Caco-2 (cell line): ENCODE measurements at regions not wholly inside any gene's neighbourhood (a gene's known extent, or its start where the extent isn't known, plus 50 kb on each side); places are given as distances from the start of the nearest gene placed in this dataset.

Source experiments
- BruUV-seq: library from RNA; stranded (reverse); fragments of 400-500 nt; replicated peaks from 2 replicates; lab custom pipeline; 2021; lab: Mats Ljungman, UMichigan
- CTCF ChIA-PET: fragments of 300-600 bp; sonication (Branson Sonifier 250); formaldehyde crosslinking; loops from one replicate; lab custom pipeline; 2022; ENCODE audit warnings: antibody characterized with exemption; lab: Charles Lee
- POLR2A ChIA-PET: fragments of 300-600 bp; sonication (Branson Sonifier 250); formaldehyde crosslinking; loops from one replicate; lab custom pipeline; 2022; ENCODE audit warnings: antibody characterized with exemption; lab: Charles Lee
- DNase-seq, 2 experiments: peaks; one replicate each; pipeline versions ENCODE4 v3.0.0 to v3.0.0-alpha.2; 2020 to 2022
- H3K27me3 ChIP-seq: replicated peaks from 2 replicates; pipeline ENCODE4 v1.6.0; 2011; ENCODE audit warnings: low read length; ENCODE audit not compliant: control insufficient read depth, insufficient read depth
- H3K36me3 ChIP-seq: 2 replicates; pipeline ENCODE4 v1.5.1; 2011; ENCODE audit warnings: low read length; ENCODE audit not compliant: control insufficient read depth, insufficient read depth
- H3K4me1 ChIP-seq: fragments of 250-450 bp; sonication (Bioruptor Pico); 2 replicates; pipeline ENCODE4 v1.5.1; 2020; ENCODE audit warnings: mild to moderate bottlenecking
- H3K4me3 ChIP-seq: 2 replicates; pipeline ENCODE4 v1.5.1; 2011; ENCODE audit warnings: low read depth, mild to moderate bottlenecking, control low read depth, low read length
- H3K9me3 ChIP-seq: fragments of 250-450 bp; sonication (Bioruptor Pico); 2 replicates; pipeline ENCODE4 v1.5.1; 2020; ENCODE audit warnings: mild to moderate bottlenecking, moderate library complexity
- H3K27ac Mint-ChIP-seq: one replicate; pipeline ENCODE4 v1.8.0; 2022; ENCODE audit warnings: mixed read lengths; ENCODE audit not compliant: unreplicated experiment
- H3K27me3 Mint-ChIP-seq: one replicate; pipeline ENCODE4 v1.8.0; 2022; ENCODE audit warnings: mixed read lengths; ENCODE audit not compliant: insufficient read depth, unreplicated experiment
- H3K36me3 Mint-ChIP-seq: one replicate; pipeline ENCODE4 v1.8.0; 2022; ENCODE audit warnings: mild to moderate bottlenecking, mixed read lengths; ENCODE audit not compliant: insufficient read depth, unreplicated experiment
- H3K4me1 Mint-ChIP-seq: one replicate; pipeline ENCODE4 v1.8.0; 2022; ENCODE audit warnings: low read depth, mixed read lengths; ENCODE audit not compliant: unreplicated experiment
- H3K4me3 Mint-ChIP-seq: one replicate; pipeline ENCODE4 v1.8.0; 2022; ENCODE audit warnings: mild to moderate bottlenecking, moderate library complexity, mixed read lengths; ENCODE audit not compliant: unreplicated experiment
- H3K9me3 Mint-ChIP-seq: one replicate; pipeline ENCODE4 v1.8.0; 2022; ENCODE audit warnings: mixed read lengths; ENCODE audit not compliant: unreplicated experiment
- intact Hi-C: fragments of 100-400 bp; cut with micrococcal nuclease; formaldehyde crosslinking; loops from one replicate; pipeline ENCODE4 v1.10.0; 2022; ENCODE audit not compliant: unreplicated experiment
- TF ChIP-seq, protein P1 (sequence below), 2 experiments: fragments of 200-600 bp in 1 of 2; IDR thresholded peaks; 1 replicate in 1 of 2; 2 replicates in 1 of 2; pipeline versions ENCODE4 v1.5.1 to v1.8.0; 2011 to 2022; ENCODE audit warnings: antibody characterized with exemption in 1 of 2, control low read depth in 1 of 2, inconsistent platforms in 1 of 2, low read depth in 1 of 2, low read length in 1 of 2, mild to moderate bottlenecking in 1 of 2, moderate library complexity in 1 of 2; ENCODE audit not compliant: insufficient read depth in 1 of 2, severe bottlenecking in 1 of 2, unreplicated experiment in 1 of 2

DNA sequence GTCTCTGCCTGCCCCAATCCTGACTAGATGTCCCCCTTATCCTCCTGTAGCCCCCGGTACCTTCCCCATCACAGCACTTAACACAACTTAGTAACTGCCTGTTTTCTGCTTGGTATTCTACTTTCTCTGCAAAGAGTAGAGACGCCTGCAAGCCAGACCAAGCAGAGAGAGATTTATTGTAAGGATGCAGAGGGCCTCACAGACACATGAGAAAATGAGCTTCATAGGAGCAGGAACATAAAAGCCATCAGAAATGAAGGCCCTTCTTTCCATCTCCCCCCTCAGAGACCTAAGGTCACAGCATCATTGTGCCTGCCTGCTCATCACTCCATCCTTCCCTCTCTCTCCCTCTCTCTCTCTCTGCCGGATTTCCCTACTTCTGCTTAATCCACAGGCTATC lies 305.7 kb upstream of the NOCT start:
- Mint-ChIP-seq H3K27me3 (no peaks in the 10 kb centered on the region), H3K36me3 (no peaks in the 10 kb centered on the region), H3K4me1 (no peaks in the 10 kb centered on the region), H3K27ac (no peak overlapping the region), H3K4me3 (no peak overlapping the region), H3K9me3 (no peaks in the 10 kb centered on the region)
- CTCF ChIA-PET = no interaction called here
- Histone ChIP-seq H3K9me3 (no peaks in the 10 kb centered on the region), H3K27me3 (no peaks in the 10 kb centered on the region), H3K36me3 (no peaks in the 10 kb centered on the region), H3K4me1 (no peaks in the 10 kb centered on the region), H3K4me3 (no peak overlapping the region)
- TF ChIP-seq, protein P1, sequence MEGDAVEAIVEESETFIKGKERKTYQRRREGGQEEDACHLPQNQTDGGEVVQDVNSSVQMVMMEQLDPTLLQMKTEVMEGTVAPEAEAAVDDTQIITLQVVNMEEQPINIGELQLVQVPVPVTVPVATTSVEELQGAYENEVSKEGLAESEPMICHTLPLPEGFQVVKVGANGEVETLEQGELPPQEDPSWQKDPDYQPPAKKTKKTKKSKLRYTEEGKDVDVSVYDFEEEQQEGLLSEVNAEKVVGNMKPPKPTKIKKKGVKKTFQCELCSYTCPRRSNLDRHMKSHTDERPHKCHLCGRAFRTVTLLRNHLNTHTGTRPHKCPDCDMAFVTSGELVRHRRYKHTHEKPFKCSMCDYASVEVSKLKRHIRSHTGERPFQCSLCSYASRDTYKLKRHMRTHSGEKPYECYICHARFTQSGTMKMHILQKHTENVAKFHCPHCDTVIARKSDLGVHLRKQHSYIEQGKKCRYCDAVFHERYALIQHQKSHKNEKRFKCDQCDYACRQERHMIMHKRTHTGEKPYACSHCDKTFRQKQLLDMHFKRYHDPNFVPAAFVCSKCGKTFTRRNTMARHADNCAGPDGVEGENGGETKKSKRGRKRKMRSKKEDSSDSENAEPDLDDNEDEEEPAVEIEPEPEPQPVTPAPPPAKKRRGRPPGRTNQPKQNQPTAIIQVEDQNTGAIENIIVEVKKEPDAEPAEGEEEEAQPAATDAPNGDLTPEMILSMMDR (IDR thresholded peaks at IDR 0.05; ENCODE audit: insufficient read depth in 1 of 2, low read depth in 1 of 2, low read length in 1 of 2, severe bottlenecking in 1 of 2, unreplicated experiment in 1 of 2) = no peak
- POLR2A ChIA-PET = no interaction called here
- BruUV-seq = no TSS peak
- DNase-seq = no peak
- intact Hi-C loops = no loop called here

DNA sequence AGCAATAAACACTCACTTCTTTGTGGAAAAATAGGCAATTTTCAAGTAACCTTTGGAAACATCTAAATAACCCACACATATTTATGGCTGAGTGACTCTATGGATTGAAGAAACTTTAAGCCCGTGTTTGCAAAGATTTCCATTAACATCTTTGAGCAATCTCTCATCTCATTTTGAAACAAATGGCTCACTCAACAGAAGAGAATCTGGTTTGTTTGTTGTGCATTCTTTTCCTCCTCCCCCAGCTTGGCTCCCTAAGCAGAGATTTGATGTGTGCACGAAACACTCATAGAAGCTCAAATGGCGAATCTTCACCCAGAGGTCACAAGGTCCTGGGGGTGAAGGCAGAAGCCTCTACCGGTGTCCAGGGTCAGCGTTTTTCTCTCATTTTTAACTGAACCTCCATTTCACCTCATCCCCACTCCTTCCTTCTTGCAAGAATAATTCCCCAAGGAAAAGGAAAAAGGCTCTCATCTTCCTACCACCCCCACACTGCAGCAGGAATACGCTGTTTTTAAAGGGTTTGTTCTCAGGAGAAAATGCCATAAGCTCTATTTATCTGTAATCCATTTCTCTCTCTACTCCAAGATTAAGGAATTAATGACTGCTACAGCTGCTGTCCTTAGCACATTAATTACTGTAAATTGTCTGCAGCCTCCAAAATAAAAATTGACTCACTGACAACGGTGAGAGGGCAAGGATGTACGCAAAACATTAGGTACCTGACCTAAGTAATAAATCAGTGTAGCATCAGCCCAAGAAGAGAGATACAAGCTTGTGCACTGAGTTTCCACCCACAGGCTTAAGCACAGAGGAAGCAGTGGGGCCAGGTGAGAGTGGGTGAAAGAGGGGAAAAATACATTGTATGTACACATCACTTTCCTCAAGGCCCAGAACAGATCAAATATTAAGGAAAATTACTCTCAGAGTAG lies 307.6 kb upstream of the NOCT start:
- TF ChIP-seq, protein P1 (IDR thresholded peaks at IDR 0.05; ENCODE audit: insufficient read depth in 1 of 2, low read depth in 1 of 2, low read length in 1 of 2, severe bottlenecking in 1 of 2, unreplicated experiment in 1 of 2) = no peak
- Mint-ChIP-seq H3K27ac (no peak overlapping the region), H3K36me3 (no peaks in the 10 kb centered on the region), H3K9me3 (no peaks in the 10 kb centered on the region), H3K27me3 (no peaks in the 10 kb centered on the region), H3K4me3 (no peak overlapping the region), H3K4me1 (no peaks in the 10 kb centered on the region)
- intact Hi-C loops = no loop called here
- Histone ChIP-seq H3K27me3 (no peaks in the 10 kb centered on the region), H3K36me3 (no peaks in the 10 kb centered on the region), H3K9me3 (no peaks in the 10 kb centered on the region), H3K4me1 (no peaks in the 10 kb centered on the region), H3K4me3 (no peak overlapping the region)
- POLR2A ChIA-PET = no interaction called here
- DNase-seq = no peak
- CTCF ChIA-PET = no interaction called here
- BruUV-seq = no TSS peak

DNA sequence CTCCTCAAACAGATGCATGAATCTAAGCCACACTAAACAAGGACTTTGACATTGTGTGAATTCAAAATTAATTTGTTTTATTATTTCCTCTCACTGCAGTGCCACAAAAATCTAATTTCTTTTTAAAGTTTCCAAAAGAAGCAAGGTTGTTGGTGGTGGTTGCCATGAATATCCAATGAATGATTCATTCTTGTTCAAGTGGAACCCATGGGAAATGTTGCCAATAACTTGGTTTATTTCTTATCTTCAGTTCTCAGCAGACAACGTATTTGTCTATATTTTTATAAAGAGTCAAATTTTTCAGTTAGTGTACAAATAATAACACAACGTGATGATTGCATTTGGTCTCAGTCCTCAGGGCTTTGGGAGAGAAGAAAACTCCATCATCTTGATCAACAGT lies 309.4 kb upstream of the NOCT start:
- Mint-ChIP-seq H3K4me3 (no peak overlapping the region), H3K9me3 (no peaks in the 10 kb centered on the region), H3K36me3 (no peaks in the 10 kb centered on the region), H3K4me1 (no peaks in the 10 kb centered on the region), H3K27me3 (no peaks in the 10 kb centered on the region), H3K27ac (no peak overlapping the region)
- TF ChIP-seq, protein P1 (IDR thresholded peaks at IDR 0.05; ENCODE audit: insufficient read depth in 1 of 2, low read depth in 1 of 2, low read length in 1 of 2, severe bottlenecking in 1 of 2, unreplicated experiment in 1 of 2) = no peak
- no peak for DNase-seq
- no TSS peak for BruUV-seq
- ChIA-PET CTCF (no interaction called here), POLR2A (no interaction called here)
- H3K9me3 ChIP-seq = no peaks in the 10 kb centered on the region
- no peaks in the 10 kb centered on the region for H3K36me3 ChIP-seq
- no peaks in the 10 kb centered on the region for H3K4me1 ChIP-seq
- intact Hi-C loops = no loop called here
- H3K4me3 ChIP-seq = no peak overlapping the region
- H3K27me3 ChIP-seq = no peaks in the 10 kb centered on the region
